ENCODE measurements at regions not wholly inside any gene's neighbourhood (a gene's known extent, or its start where the extent isn't known, plus 50 kb on each side); places are given as distances from the start of the nearest gene placed in this dataset.

DNA sequence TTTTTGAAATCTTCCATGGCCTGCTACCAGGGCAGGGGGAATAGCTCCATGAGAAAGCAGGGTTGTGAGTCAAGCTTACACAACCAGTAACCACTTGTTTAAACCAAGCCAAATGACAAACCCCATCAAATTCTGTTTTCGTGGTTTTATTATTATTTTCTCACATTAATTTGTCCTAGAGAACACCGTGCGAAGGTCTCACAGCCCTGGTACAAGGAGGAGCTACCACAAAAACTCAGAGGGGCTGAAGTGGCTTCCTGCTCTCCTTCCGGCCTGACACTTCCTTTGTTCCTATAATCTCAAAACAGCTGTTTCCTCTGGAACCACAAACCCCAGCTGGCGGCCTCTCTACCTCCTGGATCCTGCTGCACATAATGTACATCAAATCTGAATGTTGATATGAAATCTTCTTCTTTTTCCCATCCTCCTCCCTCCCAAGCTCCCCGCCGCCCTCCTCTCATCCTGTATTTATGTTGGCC lies 375.9 kb downstream of the MCTP2 start:
- no peak for DNase-seq

DNA sequence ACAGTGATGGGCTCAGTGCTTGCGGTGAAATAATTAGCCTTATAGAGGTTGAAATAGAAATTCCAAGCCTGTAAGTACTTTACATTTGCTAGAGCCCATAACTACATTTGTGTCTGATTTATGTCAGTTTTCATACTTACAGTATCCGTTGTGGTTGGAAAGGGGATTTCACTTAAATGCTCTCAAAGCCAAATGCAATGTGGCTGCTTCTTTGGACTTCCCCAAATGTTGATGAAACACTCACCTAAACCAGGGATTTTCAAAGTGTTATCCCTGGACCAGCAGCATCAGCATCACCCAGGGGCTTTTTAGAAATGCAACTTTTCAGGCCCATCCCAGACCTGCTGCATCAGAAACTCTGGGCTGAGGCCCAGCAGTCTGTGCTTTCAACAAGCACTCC lies 378.7 kb downstream of the MCTP2 start:
- DNase-seq, result no peak

DNA sequence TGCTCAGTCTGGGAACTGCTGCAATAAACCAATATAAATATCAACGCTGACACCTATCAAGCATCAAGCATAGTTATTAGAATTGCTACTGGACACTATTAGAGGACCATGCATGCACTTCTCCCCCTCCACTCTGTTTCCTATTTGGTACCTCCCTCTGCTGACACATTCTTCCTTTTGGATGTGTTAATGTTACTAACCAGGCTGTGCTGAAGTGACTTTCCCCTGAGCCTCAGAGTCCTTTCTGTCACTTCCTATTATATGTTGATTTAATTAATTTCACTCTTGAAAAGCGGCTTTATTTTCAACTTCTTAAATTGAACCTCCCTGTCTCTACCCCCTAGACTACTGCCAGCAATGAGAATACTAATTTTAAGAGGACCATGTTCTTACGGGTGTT lies 379.1 kb downstream of the MCTP2 start:
- no peak for DNase-seq

DNA sequence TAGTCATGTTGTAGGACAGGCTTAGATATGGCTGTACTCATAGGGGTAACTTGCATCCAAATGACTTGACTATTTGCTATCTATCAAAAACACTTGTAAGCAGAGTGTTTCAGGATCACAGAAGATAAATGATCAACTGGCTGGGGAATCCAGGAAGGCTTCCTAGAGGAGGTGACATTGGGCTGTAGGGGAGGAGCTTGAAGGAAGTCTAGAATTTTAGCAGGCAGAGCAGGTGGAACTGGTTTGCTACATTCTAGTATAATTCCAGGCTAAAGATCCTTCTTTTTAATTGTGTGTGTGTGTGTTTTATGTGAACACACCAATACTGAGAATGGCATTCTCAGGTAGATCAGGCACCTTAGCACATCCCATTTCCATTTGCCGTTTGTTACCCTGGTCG lies 380.3 kb downstream of the MCTP2 start:
- DNase-seq, result no peak

DNA sequence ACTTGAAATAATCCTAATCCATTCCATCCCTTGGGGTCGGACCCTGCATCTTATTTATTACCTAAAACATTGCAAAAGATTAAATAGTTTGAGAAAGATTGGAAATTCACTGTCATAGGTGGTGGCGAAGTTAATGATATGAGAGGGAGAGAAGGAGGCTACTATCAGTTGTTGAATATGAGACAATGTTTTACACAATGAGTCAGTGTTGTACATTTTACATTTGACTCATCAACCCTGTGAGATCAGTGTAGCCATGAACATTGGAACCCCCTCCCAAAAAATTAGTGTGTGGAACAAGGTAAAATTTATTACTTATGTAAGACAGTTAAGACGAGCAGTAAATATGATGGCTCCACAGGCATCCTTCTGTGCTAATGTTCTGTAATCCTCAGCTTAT lies 384.3 kb downstream of the MCTP2 start:
- DNase-seq, result no peak

DNA sequence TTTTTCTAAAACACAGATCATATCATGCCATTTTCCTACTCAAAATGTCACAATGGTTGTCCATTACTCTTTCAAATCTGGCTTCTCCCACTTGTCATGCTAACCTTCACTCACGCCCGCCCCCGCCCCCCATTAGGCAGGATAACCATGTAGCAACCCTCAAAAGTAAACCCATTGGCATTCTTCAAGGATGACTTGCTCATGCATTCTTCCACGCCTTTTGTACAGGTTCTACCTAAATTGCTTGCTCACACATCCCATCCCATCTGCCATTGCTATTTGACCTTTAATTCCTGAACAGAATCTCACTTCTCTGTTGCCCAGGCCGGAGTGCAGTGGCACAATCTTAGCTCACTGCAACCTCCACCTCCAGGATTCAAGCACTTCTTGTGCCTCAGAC lies 389.3 kb downstream of the MCTP2 start:
- no peak for DNase-seq

DNA sequence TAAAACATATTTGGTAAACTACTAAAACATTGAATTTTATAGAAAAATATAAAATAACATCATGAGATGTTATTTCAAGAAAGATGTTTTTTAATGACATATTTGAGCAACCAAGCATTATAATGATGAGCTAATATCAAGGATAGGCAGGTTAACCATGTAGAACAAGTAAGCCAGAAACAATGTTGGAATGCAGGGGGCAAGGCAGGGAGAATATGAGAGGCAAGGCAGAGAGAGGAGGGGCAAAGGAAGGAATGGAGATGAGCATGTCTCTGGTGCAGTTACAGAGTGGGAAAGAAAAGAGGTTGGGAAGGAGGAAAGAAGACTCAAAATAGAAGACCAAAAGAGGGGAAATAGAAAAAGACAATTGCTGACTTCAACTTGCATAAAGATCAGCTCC lies 390.4 kb downstream of the MCTP2 start:
- no peak for DNase-seq

DNA sequence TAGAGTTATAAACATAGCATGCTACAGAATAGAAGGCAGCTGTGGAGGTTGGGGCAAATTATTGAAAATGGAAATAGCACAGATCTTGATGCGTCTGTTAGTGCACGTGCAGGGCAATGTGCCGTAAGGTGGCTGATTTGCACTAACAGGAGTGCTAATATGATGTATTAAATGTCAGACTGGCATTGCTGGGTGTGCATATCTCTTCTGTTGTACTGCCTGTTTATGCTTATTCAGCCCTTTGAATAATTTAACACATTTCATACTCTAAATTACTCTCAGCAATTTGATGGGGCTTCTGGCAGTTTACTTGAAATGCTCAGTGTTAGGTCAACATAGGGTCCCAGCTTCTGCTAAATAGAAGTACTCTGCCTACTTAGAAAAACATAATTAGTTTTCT lies 395.6 kb downstream of the MCTP2 start:
- no peak for DNase-seq

DNA sequence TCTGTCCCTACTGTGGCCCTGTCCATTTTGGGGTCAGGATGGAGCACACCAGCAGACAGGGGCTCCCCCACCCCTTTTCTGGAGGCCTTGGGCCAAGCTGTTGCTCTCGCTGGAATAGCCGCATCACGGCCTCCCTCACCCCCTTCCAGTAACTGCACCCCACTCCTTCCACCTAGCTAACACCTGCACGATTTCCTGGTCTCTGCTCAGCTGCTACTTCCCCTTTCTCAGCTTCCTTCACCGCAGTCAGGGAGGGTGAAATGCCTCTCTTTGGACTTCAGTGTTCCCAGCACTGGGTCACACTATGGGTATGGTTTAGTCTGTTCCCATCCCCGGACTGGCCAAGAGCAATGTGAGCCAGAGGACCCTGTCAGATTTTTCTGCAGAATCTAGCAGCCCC lies 400.2 kb downstream of the MCTP2 start:
- DNase-seq, result no peak

DNA sequence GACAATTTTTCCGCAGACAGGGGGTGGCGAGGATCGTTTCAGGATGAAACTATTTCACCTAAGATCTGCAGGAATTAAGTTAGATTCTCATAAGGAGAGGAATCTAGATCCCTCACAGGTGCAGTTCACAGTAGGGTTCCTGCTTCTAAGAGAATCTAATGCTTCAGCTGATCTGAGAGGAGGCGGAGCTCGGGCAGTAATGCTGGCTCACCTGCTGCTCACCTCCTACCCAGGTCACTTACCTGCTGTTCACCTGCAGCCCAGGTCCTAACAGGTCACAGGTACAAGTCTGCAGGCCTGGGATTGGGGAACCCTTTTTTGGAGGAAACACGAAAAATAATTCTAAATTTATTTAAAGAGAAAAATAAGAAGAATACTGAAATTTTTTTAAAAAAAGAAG lies 406.8 kb downstream of the MCTP2 start:
- no peak for DNase-seq

DNA sequence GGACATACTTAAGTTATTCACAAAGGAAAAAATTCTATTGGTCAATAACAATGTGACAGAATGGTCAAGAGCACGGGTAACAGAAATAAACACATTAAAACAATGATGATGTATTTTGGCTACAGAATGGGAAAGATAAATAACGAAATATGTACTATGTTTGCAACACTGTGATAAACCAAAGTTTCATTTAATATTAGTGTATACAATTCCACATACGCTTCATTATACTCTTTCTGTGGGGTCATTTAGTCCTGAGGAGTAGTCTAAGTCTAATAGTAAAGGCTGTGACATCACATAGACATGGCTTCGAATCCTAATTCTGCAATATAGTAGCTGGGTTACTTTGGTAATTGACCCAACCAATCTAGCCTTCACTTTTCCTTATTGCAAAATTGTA lies 408.3 kb downstream of the MCTP2 start:
- DNase-seq, result no peak

DNA sequence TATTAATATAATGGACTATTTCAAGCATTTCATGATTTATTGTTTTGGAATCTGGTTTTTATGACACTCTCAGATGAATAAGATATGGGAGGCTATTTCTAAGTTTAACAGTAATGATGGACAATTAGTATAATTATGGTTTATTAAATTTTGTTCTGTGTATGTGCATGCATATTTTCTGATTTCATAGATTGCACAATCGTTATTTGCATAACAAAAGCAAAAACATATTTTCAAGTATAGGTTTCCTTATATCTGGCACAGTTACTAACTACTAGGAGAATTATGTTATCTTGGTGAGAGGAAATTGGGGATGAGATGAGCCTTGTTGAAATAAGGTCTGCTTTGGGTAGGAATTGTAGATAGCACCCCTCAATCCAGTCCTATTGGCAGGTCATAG lies 413.1 kb downstream of the MCTP2 start:
- DNase-seq, result no peak

DNA sequence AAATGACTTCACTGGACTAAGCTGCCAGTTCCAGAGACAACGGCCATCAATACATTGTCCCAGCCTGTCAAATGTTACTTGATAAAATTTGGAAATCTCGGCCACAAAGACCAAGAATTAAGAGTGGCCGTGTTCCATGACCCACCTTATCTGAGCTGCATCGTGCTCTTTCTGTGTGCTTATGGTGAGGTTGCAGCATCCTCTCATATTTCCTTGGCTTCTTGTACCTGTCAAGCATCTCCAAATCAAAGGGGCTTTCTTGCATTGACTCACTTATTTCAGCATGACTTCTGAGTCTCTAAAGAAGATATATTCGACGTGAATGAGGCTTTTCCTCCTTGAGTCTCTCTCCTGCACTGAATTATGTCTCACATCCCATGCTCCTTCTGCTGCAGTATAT lies 421.7 kb downstream of the MCTP2 start:
- no peak for DNase-seq

DNA sequence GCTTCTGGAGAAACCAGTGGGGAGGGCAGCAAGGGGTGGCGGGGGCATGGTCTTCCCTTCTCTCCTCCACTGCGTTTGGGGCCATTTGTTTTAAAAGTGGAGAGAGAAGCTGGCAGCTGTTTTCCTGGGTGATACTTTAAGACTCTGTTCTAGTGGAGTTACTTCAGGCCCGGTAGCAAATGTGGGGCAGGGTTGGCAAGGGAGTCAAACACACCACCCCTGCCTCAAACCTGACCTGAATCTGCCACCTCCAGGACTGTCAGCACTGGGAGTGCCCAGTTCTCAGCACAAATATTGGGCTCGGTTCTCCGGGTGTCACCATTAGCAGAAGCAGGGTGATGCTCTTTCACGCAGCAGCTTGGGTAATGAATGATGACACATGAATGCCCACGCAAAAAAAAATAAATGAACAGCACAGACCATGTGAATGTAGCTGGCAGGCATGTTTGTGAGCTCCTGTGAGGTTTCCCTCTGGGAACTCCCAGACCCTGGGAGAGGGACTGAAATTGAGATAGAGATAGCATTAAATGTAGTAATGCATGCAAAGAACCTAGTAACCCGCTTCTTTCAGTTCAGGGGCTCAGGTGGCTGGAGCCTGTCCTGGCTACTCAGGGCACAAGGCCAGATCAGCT lies 424.0 kb downstream of the MCTP2 start:
- DNase-seq, result no peak

DNA sequence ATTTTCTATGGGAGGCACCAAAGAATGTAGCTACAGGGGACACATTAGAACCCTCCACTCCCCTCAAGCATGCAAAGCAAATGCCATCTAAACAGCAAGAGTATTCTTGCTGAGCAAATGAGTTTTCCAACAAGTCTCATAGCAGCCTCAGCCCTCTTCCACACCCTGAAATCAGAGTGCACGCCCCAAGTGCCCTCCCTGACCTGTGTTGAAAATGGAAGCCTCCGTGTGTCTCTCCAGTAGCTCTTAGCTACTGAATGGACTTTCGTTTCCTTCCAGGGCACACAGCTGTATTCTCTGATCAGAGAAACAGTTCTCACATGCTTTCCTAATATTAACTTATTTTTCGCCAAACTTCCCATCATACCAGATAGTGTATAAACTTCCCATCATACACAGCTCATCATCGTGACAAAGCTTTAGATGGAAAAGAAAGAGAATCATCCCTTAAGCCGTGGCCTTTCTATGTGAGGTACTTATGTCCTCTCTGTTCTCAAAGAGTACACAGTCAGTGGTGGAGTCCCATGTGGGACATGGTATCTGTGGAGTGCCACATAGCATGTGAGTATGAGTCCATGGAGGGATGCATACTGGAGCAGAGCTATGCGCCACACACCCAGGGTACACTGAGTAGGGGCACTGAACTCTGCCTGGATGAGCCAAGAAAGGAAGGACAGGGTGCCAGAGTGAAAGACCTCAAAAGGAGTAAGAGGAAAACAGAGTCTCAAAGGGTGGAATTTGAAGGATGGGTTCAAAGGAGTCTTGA lies 434.5 kb downstream of the MCTP2 start:
- no peak for DNase-seq

DNA sequence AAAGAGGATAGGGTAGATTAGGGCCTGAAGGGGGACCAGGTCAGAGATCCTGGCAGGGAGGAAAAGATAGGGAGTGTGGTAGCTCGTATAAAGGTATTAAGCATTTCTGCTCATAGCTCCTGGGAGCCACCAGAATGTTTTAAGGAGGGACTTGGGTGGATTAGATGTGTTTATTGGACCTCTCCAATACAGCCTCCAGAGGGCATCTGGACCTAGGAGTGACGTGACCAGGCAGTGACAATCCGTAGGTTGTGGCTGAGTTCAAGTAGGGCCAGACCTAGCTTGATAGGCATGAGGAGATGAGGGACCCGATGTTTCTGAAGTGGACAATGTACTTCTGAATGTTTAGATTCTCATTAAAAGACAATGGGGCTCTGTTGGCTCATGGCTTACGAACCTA lies 435.2 kb downstream of the MCTP2 start:
- DNase-seq, result no peak

DNA sequence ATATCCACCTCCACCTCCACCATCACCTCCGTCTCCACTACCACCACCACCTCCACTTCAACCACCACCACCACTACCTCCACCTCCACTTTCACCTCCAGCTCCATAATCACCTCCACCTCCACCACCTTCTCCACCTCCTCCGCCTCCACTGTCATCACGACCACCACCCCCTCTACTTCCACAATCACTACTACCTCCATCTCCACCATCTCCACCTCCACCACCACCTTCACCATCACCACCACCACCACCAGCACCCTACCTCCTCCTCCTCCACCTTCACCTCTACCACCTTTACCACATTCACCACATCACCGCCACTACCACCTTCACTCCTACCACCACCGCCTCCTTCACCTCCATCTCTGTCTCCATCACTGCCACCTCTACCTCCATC lies 435.7 kb downstream of the MCTP2 start:
- DNase-seq, result no peak

DNA sequence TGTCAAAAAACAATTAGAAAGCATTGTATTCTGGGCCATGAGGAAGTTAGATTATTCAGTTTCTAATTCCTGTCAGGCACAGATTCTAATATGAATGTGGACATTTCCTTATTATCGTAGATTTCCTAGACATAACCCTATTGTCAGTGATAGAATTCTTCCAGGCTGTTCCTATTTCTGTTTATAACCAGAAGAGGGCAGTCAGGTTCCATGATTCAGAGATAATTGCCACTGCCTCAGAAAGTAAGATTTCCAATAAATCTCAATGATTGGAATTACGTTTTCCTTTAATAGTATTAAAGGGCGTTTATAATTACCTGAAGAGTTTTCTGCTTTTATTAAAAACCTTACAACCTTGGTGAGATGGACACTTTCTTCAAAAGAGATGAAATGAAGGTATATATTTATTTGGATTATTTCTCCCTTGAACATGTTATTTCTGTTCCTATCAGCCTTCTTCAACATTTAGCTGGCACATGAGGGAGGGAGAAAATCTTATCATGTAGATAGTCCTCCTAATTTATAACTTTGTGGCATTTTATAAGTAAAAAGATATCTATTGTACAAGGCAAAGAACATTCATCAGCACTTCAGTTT lies 439.2 kb downstream of the MCTP2 start:
- peak; percentile 20 for DNase-seq

DNA sequence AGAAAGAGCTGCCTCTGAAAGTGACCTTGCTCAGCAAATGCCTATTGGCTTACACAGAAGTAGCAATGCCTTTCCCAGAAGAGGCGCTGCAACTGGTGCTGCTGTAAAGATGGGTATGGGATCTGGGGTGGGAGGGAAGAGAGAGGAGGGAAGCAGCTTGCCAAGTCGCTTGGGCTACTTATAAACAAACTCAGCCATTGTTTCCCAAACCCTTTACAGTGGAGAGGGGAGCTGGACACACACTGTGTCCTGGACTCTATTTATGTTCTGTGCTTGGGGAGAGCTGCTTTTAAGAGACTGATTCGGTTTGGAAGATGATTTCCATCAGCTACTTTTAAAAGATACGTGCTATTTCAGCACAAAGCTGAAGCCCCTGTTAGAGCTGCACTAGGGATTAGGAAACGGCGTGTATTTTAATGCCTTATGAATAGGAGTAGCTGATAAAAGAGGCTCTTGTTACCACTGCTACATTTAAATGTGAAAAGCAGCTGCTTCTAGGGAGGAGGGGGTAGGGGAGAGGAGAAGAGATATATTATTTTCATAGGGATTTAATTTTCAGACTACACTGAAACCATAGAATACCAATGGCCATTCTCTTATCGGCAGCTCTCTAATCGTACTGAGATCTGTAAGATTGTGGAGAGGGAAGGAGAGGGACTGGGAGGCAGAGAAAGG lies 440.6 kb downstream of the MCTP2 start:
- DNase-seq, result no peak

DNA sequence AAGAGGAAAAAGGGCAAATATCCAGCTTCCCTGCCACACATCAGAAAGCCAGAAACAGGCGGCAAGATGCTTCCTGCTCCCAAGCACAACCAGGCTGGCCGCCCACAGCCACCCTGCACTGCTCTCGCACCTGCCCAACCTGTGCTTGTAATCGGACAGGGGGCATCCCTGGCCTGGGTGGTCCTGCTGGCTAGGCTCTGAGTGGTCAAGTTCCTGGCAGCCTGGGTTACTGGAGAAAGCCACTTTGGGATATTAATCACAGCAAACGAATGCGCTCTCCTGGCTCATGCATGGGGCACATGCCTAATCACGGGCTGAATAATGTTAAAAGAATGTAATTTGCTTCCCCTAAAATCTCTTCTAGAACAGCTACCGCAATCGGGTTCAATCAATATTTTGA lies 442.4 kb downstream of the MCTP2 start:
- no peak for DNase-seq

DNA sequence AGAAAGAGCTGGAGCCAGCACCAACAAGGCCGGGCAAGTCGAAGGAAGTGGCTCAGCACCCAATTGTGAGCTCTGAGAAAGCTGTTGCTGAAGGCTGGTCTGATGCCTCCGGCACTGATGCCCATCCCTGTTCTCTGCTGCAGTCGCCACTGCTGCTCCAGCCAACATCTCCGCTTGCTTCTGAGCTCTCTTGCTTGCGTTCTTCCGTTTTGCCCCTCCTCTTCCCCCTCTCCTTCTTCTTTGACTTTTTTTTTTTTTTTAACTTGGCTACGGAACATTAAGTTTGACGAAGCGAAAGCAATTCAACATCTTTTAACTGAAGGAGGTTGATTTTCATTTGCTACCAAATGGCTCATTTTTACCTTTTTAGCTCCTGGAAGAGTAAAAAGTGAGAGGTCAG lies 442.9 kb downstream of the MCTP2 start:
- DNase-seq, result no peak

DNA sequence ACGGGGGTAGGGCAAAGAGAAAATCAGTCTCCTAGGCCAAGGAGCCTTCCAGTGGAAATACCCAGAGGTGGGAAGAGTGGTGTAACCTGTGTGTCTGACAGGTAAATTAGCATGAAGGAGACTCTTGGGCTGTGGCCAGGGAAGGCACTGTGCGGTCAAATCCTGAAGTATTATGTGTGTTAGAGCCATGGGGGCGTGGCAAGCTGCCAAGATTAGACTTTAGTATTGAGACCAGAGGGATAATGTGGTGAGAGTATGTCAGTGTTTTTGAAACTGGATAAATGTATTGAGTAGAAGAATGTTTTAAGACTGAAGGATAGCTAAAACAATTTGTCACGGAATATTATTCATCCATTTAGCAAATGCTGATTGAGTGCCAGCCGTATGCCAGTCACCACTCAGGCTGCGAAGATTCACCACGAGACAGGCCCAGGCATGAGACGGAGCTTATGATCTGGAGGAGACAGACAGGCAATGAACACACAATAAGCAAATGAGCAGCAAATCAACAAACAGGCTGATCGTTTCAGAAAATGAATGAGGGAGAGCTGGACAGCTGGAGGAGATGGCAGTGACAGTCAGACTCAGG lies 445.9 kb downstream of the MCTP2 start:
- no peak for DNase-seq

DNA sequence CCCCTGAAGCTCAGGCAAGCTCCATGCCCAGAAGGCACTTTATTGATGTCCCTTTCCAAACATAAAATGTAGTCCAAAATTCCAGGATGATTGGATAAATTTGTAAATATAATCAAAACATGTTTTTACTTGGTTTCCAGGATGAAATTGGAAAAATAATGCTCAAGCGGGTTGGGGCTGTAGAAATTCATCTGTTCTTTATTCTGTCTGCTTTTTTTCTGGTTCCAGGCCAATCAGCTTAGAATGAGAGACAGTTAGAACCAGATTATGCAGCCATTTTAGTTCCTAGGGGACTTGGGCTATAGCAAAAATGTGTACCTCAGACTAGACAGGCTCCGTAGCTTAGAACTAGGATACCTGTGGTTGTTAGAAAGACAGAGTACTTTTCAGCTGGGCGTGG lies 450.8 kb downstream of the MCTP2 start:
- DNase-seq, result no peak

DNA sequence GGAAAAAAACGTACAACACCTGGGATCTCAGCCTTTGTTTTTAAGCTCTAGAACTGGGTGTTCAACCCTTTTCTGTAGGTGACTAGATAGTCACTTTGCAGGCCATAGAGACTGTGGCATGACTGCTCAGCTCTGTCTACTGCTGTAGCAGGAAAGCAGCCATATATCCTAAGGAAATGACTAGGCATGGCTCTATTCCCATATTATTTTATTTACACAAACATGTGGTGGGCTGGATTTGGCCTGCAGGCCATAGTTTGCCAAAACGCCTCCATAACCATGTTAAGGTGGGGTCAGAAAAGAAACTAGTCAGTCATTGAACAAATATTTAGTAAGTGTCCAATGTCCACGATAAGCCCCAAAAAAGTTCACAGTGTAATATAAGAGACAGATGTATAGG lies 452.5 kb downstream of the MCTP2 start:
- DNase-seq, result no peak
